HG03571 (cell line): ENCODE measurements at regions not wholly inside any gene's neighbourhood (a gene's known extent, or its start where the extent isn't known, plus 50 kb on each side); places are given as distances from the start of the nearest gene placed in this dataset.

Experiments used
- ATAC-seq: cut with Tn5 transposase; IDR thresholded peaks from one replicate; pipeline ENCODE4 v1.9.1; 2021; ENCODE audit not compliant: unreplicated experiment

GRCh38 chr4:23667659-23668058 lies 222.2 kb downstream of the PPARGC1A start:
- no peak for ATAC-seq

DNA sequence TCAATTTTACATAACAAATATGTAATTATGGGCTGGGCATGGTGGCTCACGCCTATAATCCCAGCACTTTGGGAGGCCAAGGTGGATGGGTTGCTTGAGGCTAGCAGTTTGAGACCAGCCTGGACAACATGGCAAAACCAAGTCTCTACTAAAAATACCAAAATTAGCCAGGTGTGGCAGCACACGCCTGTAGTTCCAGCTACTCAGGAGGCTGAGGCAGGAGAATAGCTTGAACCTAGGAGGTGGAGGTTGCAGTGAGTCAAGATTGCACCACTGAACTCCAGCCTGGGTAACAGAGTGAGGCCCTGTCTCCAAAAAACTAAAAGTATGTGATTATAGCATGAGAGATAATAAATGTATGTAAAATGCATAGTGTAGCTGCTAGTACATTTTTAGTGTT lies 229.0 kb downstream of the PPARGC1A start:
- no peak for ATAC-seq

DNA sequence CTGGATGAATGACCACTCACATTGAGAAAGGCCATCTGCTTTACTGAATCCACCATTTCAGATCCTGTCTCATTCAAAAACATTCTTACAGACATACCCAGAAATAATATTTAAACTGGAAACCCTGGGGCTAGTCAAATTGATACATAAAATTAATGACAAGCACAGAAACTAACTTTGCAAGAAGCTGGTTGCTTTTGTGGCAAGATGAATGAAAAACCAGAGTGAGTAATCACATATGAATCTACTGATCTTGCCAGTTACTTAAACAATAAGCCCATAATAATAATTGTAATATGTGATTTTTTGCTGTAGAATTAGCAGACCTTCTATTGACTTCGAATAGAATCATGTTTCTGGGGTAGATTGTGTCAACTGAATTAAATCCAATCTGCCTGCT lies 235.1 kb downstream of the PPARGC1A start:
- no peak for ATAC-seq

DNA sequence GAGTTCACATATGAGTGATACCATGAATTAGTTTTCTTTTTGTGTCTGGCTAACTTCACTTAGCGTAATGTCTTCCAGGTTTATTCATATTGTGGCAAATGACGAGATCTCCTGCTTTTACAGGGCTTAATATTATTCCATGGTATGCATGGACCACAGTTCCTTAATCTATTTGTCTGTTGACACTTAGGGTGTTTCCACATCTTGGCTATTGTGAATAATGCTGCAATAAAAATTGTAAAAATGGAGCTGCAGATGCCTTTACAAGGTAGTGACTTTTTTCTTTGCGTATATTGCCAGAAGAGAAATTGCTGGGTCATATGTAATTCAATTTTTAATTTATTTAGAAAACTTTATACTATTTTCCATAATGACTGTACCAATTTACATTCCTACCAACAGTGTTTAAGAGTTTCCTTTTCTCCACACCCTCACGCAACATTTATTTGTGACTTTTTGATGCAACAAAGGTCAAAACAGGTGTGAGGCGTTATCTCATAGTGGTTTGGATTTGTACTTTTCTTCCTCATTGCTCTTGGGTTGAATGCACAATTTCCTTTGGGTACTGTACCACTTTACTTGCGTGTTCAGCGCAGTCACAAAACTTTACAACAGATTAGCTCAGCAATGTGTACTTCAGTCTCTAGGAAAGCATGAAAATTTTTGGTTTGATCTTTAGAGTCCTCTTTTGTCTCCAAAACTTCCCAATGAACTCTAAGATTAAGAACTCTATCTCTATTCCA lies 240.8 kb downstream of the PPARGC1A start:
- ATAC-seq = no peak

DNA sequence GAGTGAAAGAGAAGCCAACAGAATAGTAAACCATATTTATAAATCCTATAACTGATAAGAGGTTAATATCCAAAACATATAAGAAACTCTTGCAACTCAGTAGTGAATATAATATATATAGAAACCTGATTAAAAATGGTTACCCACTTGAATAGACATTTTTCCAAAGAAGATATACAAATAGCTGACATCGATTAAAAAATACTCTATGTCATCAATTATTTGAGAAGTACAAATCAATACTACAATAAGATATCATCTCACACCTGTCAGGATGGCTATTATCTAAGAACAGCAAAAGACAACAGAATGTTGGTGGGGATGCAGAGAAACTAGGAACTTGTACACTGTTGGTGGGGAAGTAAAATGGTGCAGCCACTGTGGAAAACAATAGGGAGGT lies 254.4 kb downstream of the PPARGC1A start:
- no peak for ATAC-seq

GRCh38 chr4:23631255-23631950 lies 258.4 kb downstream of the PPARGC1A start:
- no peak for ATAC-seq

DNA sequence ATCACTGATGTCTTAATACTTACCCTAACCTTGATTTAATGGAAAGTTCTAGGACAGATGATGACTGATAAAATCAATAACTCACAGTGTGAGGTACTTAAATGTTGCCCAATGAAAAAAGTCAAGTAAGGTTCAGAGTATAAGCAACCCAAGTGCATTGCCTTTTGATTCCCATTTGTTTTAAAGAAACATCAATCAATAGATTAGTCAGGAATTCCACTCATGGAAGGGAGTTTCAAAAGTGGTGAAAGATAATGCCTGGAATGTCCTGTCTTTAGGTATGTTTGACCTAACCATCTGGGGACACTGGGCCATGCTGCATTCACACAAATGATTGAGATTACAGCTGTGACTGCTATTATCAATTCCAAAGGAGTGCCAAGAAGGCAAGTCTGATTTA lies 259.7 kb downstream of the PPARGC1A start:
- ATAC-seq = no peak

DNA sequence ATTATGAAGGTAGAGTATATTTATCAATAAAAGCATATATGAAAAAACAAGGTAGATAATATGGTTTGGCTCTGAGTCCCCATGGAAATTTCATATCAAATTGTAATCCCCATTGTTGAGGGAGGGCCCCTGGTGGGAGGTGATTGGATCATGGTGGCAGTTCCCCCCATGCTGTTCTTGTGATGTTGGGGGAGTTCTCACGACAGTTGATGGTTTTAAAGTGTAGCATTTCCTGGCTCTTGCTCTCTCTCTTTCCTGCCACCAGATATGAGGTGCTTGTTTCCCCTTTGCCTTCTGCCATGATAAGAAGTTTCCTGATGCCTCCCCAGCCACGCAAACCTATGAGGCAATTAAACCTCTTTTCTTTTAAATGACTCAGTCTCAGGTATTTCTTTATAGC lies 260.4 kb downstream of the PPARGC1A start:
- no peak for ATAC-seq

GRCh38 chr4:23614284-23614892 lies 275.5 kb downstream of the PPARGC1A start:
- ATAC-seq = no peak

DNA sequence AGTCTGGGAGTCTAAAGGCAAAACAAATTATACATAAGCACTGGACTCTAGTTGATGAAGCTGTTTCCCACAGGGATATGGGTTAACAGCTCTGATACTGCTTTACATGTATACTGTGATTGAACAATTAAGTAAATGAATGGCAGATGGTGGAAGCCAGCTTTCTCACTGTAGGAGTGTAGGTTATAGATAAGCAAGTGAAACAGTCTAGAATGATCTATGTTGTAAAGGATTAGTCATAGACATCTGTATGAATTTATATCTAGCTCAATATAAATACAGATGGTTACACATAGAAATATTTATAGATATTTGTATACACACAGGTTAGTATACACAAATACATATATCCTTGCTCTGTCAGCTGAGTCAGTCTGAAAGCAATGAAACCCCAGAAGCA lies 276.1 kb downstream of the PPARGC1A start:
- ATAC-seq = no peak

- no peak for ATAC-seq
Observed at GRCh38 chr4:23602720-23603119, 287.1 kb downstream of the PPARGC1A start.

- ATAC-seq = no peak
Observed at GRCh38 chr4:23594125-23594524, 295.7 kb downstream of the PPARGC1A start.

DNA sequence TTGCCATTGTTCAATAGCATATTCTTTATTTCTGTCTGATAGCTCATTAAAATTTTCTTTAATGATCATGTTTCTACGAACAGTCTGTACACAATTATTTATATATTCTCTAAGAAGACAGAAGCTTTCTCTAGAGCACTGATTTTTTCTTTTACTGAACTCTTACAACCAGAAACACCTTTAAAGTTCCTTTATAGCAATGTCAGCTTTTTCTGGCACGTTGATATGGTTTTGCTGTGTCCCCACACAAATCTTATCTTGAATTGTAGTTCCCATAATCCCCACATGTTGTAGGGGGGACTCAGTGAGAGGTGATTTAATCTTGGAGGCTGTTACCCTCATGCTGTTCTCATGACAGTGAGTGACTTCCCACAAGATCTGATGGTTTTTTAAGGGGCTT lies 299.4 kb downstream of the PPARGC1A start:
- no peak for ATAC-seq

DNA sequence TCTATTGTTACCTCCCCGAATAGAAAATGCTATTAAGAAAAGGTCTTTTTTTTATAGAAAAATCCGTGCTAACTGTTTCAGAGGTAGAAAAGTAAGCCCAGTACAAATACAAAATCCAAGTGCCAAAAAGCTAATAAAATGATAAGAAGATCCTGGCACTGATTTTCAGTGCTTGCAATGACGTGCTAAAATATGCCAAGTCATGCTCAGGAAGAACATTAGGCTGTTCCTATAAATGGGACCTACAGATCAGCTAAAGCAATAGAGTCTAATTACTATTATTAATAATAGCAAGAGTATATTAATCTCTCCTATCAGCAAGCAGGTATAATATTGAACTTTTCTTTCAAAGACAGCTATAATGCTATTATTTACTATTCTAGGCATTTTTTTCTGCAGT lies 305.8 kb downstream of the PPARGC1A start:
- no peak for ATAC-seq

DNA sequence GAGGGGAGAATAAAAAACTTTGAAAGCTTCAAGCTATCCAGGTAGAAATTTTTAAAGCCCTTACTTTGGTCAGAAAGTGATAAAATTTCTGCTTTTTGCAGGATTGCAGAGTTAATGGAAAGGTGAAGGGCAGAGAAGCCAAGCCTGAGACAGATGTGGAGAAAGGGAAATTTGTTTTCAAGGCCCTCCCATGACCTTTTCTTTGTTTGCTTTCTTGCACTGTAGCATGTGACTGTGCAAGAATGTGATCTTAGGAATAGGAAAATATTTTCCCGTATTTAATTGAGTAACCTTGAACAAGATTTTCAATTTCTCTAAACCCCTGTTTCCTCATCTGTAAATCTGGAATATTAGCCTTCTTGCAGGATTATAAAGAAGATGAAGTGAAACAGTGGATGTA lies 307.2 kb downstream of the PPARGC1A start:
- no peak for ATAC-seq

- ATAC-seq = no peak
Observed at GRCh38 chr4:23579166-23579565, 310.7 kb downstream of the PPARGC1A start.

GRCh38 chr4:23577398-23577797 lies 312.4 kb downstream of the PPARGC1A start:
- ATAC-seq = no peak

DNA sequence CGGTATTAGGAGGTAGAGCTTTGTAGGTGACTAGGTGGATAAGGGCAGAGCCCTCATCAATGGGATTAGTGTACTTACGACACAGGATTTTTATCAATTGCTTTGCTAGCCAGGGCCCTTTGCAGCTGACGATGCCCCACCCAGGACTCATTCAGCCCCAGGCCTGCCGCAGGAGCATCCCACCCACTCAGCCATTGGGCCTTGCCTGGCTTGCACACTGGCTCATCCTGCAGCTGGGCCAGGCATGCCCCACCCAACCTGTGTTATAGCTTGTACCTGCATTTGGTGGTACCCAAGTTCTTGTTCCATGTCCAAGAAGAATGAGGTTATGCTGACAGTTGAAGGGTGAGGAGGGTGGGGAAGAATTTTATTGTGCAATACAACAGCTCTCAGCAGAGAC lies 317.5 kb downstream of the PPARGC1A start:
- ATAC-seq = no peak

DNA sequence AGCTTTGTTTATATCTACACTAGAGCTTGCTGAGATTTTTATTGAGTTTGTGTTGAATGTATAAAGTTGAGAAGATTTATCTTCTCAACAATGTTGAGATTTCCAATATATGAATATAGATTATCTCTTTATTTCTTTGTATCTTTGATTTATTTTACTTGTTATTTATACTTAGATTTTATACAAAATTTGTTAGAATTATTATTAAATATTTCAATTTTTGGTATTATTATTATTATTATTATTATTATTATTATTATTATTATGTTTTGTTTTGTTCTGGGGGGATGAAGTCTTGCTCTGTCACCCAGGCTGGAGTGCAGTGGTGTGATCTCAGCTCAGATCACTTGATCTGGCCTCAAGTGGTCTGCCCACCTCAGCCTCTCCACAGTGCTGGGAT lies 322.5 kb downstream of the PPARGC1A start:
- no peak for ATAC-seq

- no peak for ATAC-seq
Observed at GRCh38 chr4:23560748-23561147, 329.1 kb downstream of the PPARGC1A start.

- no peak for ATAC-seq
Observed at GRCh38 chr4:23558101-23558500, 331.7 kb downstream of the PPARGC1A start.

DNA sequence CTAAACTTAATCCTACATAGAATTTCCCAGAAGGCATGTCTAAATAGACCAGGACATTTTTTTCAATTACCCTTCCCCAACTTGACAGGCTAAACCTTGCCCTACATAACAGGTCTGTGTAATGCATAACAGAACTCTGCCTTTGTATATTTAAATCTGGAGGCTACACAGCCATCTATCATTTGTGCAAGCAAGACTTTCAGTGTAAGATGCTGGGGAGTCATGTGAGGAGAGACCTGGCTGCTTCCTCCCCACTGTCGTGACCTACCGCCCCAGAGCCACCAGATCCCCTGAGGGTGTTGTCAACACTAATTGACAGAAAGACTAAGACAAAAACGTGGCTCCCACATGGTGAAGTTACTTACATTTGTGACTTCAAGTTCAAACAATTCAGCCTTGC lies 342.2 kb downstream of the PPARGC1A start:
- no peak for ATAC-seq
